Erythroblast (primary cell): ENCODE measurements at regions not wholly inside any gene's neighbourhood (a gene's known extent, or its start where the extent isn't known, plus 50 kb on each side); places are given as distances from the start of the nearest gene placed in this dataset.

Source experiments
- GATA1 ChIP-seq: IDR thresholded peaks from 2 replicates; pipeline ENCODE4 v1.6.1; 2011; ENCODE audit warnings: low read depth, mild to moderate bottlenecking, control low read depth, low read length, moderate library complexity
- POLR2A ChIP-seq: IDR thresholded peaks from 2 replicates; pipeline ENCODE4 v1.6.1; 2011; ENCODE audit warnings: mild to moderate bottlenecking, low read length

DNA sequence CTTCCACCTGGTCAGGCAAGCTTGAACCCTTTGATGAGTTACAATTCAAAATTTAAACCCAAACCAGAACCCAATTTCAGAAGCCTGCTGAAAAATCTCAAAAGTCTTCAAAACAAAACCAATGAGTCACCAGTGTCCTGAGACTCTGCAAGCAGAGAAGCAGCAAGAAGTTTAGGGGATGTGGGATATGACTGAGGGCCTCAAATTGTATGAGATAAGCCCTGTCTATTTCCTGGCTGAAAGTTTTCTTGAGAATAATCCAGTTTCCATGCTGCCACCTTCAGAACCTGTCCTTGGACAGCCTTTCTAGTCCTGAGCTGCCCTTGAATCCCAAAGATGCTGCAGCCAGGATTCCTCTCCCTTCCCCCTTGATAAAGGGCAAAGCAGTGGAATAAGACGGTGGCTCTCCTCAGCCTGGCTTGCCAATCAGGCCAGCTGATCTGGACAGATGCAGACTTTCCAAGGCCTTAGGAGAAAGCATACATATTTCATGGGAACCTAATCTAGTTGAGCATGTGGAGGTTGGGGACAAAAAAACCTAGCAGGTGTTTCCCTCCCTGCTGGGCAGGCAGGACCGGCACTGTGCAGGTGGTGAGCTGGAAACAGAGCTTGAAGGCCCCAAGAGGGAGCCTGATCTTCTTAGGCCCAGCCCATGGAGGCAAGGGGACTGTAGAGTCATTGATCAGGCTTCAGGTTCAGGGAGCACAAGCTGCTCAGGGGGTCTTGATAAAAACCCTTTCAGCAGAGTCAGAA lies 278.0 kb upstream of the MGAT5 start:
- no peak for TF ChIP-seq POLR2A
- no peak for TF ChIP-seq GATA1
